GM13977 (cell line): ENCODE measurements at regions not wholly inside any gene's neighbourhood (a gene's known extent, or its start where the extent isn't known, plus 50 kb on each side); places are given as distances from the start of the nearest gene placed in this dataset.

Source experiments
- DNase-seq: peaks from one replicate; pipeline ENCODE4 v3.0.0; 2012; ENCODE audit warnings: low spot score
- CTCF ChIP-seq: IDR thresholded peaks from 2 replicates; pipeline ENCODE4 v1.5.1; 2012; ENCODE audit warnings: mild to moderate bottlenecking, control low read depth; ENCODE audit not compliant: insufficient read depth; ENCODE audit errors: extremely low read depth, missing control alignments
- in situ Hi-C: fragments of 300-500 bp; cut with MboI; formaldehyde crosslinking; loops from one replicate; pipeline ENCODE4 v1.12.0; 2022; ENCODE audit warnings: low sequenced_read_pairs, low pct_unique_long_range_greater_than_20kb, mixed read lengths, inconsistent platforms; ENCODE audit not compliant: unreplicated experiment

DNA sequence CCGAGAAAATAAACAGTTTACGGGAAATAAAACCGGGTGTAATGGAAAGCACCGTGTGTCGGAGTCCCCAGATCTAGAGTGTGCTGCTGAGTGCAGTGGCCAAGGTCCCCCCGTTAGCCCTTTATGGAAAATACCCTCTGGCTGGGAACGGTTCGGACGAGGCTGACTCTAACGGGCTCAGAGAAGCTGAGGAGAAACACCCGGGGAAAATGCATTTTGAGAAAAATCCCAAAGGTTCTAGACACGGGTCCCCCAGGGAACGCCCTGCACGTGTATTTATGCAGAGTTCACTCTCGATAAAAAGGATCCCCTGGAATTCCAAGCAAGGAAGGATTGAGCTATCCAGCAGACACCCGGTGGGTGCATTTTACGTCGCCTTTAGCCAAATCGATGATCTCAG is 177.2 kb downstream of the CRLF2 start:
- in situ Hi-C loops, result no loop called here
- no peak for DNase-seq
- no peak for TF ChIP-seq CTCF

DNA sequence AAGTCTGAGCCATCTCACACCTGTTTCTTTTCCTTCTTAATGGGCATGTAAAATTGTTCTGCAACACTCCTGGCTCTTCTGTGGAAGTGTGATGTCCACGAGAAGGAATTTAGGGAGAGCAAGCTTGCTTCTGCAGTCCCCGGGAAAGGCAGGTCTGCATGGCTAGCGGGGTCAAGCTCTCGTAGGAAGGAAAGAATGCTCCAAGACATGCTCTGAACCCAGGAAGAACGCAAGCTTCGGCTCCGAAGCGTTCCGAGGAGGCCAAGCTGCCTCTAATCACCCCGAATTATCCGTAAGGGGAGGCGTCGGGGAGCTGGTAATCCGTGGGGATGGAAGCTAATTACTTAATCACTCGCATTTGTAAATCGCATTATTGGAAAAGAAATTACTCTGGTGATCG is 177.7 kb downstream of the CRLF2 start:
- TF ChIP-seq CTCF, result no peak
- in situ Hi-C loops, result no loop called here
- no peak for DNase-seq

DNA sequence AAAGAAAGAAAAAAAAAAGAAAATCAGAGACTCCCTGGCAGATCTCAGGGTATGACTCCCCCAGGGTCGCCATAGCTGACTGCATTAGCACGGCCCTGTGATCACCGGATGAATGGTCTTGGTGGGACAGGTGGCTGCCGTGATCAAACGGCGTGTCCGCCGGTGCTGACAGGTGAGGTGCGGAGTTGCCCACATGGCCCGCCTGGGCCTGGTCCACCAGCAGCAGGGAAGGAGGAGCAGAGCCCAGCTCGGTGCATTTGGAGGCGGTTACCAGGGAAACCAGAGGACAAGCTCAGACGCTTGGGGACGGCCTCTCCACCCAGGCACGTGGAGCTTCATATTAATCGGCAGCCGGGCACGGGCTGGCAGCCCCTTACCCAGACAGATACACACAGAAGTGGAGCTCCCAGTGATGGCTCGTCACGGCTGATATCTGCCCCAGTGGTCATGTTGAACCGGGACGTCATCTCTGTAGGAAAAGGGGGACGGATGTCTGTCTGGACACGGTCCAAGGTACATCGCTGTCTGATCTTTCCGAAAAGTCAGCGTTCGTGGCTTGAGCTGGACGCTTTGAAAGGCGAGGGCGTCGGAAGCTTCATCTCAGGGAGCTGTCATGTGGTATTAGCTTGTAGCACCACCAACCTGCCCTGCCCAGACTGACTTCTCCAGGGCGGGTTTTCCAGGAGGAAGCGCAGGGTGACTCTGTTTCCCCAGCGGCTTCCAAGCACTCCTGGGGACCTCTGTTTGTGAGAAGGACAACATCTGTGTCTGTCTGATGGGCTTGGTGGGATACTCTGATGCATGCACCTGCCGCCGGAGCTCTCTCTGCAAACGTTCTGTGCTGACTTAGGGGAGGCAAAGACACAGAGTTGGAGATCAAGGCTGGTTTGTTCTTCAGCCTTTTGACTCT is 180.7 kb downstream of the CRLF2 start:
- TF ChIP-seq CTCF, result no peak
- in situ Hi-C loops, result no loop called here
- no peak for DNase-seq

DNA sequence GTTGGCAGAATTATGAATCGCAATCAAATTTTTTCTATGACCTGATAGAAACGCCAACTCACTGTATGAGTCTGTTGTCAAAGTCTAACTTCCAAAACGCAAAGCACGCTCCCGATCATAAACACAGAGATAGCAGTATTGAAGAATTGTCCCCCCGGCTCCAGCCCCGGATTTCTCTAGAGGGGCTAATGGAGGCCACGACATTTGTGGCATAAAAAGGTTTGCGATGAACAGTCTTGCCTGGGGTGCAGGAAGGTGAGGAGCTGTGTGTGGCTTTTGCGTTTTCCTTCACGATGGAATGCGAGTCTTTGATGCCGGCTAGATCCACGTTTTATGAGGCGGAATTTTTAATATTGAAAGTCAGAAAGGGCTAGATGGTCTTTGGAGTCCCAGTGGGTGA is 183.0 kb downstream of the CRLF2 start:
- in situ Hi-C loops, result no loop called here
- no peak for DNase-seq
- no peak for TF ChIP-seq CTCF

DNA sequence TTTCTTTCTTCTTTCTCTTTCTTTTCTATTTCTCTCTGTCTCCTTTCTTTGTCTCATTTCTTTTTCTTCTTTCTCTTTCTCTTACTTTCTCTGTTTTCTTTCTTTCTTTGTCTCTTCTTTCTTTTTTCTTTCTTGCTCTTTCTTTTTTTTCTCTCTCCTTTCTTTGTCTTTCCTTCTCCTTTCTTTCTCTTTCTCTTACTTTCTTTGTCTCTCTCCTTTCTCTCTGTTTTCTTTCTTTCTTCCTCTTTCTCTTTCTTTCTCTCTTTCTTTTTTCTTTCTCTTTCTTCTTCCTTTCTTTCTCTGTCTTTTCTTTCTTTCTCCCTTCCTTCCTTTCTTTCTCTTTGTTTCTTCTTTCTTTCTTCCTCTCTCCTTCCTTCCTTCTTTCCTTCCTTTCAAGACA is 184.8 kb downstream of the CRLF2 start:
- DNase-seq, result no peak
- in situ Hi-C loops, result no loop called here
- TF ChIP-seq CTCF, result no peak

GRCh38 chrX:1027133-1027532 is 185.3 kb downstream of the CRLF2 start:
- in situ Hi-C loops, result no loop called here
- DNase-seq, result peak; percentile 29
- no peak for TF ChIP-seq CTCF
